ENCODE measurements at regions not wholly inside any gene's neighbourhood (a gene's known extent, or its start where the extent isn't known, plus 50 kb on each side); places are given as distances from the start of the nearest gene placed in this dataset.

DNA sequence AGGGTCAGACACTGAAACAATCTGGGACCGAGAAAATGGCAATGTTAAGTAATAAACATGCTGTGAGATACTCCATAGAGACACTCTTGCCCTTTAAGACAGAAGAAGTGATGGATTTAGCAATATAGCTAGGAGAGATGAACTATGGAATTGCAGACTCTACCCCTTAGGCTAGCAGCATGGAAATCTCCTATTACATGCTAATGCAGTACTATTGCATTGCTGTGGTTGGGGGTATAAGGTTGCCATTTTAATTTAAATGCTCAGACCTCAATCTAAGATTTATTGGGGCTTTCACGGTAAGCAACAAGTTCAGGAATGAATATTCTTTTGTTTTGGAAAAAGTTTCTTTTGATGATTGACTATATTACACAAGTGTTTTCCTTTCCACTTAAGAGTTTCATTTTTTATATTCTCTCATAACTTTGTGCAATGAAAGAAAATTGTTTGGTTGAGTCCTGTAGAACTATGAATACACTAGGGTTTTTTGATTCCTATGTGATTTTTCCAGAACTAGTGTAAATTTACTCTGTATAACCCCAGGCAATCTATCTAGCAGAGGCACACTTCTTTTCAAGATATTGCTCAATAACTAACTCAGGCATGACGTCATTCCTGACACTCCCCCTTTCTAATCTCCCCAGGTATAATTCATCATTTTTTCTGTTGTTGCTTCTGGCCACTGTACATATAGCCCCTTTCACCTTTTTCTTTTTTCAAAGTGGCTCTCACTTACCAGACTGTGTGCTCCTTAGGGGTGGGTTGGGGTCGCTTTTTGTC, 394.7 kb upstream of the KLF12 start:
- TF ChIP-seq, protein P1, sequence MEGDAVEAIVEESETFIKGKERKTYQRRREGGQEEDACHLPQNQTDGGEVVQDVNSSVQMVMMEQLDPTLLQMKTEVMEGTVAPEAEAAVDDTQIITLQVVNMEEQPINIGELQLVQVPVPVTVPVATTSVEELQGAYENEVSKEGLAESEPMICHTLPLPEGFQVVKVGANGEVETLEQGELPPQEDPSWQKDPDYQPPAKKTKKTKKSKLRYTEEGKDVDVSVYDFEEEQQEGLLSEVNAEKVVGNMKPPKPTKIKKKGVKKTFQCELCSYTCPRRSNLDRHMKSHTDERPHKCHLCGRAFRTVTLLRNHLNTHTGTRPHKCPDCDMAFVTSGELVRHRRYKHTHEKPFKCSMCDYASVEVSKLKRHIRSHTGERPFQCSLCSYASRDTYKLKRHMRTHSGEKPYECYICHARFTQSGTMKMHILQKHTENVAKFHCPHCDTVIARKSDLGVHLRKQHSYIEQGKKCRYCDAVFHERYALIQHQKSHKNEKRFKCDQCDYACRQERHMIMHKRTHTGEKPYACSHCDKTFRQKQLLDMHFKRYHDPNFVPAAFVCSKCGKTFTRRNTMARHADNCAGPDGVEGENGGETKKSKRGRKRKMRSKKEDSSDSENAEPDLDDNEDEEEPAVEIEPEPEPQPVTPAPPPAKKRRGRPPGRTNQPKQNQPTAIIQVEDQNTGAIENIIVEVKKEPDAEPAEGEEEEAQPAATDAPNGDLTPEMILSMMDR (conservative IDR thresholded peaks at IDR 0.05; ENCODE audit: low read depth, low read length) = no peak
- no peak for DNase-seq (ENCODE audit: low read depth)
- no peak overlapping the region for H3K4me3 ChIP-seq (ENCODE audit: low read length)

DNA sequence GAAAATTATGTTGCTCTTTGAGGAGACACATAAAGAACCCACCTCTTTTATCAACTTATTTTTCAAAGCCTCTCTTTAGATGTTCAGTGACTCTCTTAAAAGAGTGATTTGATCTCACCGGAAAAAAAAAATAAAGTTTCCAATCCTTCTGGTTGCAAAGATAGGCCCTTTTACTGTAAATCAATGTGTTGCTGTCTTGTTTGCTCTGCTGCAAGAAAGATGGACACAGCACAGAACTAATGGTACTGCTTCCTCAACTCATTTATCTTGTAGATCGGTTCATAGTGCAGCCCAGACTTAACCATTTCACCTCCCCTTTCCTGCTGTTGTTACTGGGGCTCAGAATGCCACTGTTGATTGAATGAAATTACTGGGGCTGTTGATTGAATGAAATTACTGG, 388.9 kb upstream of the KLF12 start:
- TF ChIP-seq, protein P1 (conservative IDR thresholded peaks at IDR 0.05; ENCODE audit: low read depth, low read length) = no peak
- H3K4me3 ChIP-seq (ENCODE audit: low read length) = no peak overlapping the region
- DNase-seq (ENCODE audit: low read depth) = no peak

DNA sequence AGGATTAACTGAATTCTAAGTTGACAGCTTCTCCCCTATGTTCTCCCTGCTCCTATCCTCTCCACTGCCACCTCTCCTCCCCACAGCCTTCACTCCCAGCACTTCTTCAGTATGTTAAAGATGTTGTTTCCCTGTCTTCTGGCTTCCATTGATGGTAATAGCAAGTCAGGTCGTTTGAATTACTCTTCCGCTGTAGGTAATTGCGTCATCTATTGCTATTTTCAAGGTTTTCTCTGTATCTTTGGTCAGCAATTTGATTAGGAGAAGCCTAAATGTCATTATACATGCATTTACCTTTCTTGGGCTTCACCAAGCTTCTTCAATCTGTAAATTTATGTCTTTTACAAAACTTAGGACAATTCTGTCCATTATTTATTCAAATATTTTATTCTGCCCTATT, 377.3 kb upstream of the KLF12 start:
- no peak for DNase-seq (ENCODE audit: low read depth)
- TF ChIP-seq, protein P1 (conservative IDR thresholded peaks at IDR 0.05; ENCODE audit: low read depth, low read length) = no peak
- no peak overlapping the region for H3K4me3 ChIP-seq (ENCODE audit: low read length)

DNA sequence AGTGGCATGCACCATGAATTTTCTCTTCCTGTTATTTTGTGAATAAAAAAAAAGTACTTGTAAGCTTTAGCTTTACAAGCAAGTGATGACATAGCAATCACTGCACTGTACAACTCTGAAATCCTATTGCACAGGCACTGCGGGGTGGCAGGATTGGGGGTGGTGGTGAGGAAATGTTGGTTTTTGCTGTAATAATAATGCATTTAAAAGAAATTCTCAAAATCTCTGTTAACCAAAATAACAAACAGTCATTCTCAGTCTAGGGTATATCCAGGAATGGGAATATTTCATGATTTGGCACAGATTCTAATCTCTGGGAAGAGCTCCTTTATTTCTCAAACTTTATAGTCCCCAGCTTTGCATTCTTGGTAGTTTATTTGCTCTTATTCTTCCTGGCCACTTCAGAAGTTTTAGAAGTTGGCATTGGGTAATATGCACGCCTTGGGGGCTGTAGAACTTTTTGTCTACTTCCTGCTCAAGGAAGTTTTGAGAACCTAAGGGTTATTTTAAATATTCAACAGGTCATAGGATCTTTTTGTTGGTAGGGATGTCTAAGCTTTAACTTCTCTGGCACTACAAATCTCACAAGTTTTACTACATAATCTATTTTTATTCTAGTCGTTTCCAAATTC, 353.0 kb upstream of the KLF12 start:
- DNase-seq (ENCODE audit: low read depth) = no peak
- TF ChIP-seq, protein P1 (conservative IDR thresholded peaks at IDR 0.05; ENCODE audit: low read depth, low read length) = no peak

DNA sequence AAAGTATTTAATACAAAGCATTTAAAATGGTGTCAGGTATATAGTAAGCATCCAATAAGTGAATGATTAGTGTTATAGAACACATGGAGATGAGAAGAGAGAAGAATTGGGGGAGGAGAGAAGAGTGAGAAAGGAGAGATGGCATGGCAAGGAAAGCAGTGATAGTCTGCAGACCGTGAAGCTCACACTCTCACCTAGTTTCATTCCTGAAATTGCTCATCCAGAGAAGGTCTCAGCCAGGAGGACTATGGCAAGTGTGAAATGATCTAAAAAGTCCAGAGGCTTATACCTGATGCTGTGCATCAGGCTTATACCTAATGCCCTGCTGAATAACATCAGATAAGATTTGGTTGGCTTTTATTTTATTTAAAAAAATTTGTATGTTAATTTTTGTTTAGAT, 351.6 kb upstream of the KLF12 start:
- no peak for DNase-seq (ENCODE audit: low read depth)
- TF ChIP-seq, protein P1 (conservative IDR thresholded peaks at IDR 0.05; ENCODE audit: low read depth, low read length) = no peak
- no peak overlapping the region for H3K4me3 ChIP-seq (ENCODE audit: low read length)

More for the DNA sequence above, 353.0 kb upstream of the KLF12 start:
- no peak overlapping the region for H3K4me3 ChIP-seq (ENCODE audit: low read length)

DNA sequence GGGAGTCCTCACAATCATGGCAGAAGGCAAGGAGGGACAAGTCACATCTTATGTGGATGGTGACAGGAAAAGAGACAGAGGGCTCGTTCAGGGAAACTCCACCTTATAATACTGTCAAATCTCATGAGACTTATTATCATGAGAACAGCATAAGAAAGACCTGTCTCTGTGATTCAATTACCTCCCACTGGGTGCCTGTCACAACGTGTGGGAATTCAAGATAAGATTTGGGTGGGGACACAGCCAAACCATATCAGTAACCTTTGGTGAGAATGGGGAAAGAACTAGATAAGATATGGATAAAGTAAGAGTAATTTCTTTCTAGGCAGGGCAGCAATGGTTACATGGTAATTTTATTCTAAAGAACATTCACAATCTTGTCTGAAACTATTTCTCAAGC, 344.9 kb upstream of the KLF12 start:
- no peak for DNase-seq (ENCODE audit: low read depth)
- TF ChIP-seq, protein P1 (conservative IDR thresholded peaks at IDR 0.05; ENCODE audit: low read depth, low read length) = no peak
- H3K4me3 ChIP-seq (ENCODE audit: low read length) = no peak overlapping the region

DNA sequence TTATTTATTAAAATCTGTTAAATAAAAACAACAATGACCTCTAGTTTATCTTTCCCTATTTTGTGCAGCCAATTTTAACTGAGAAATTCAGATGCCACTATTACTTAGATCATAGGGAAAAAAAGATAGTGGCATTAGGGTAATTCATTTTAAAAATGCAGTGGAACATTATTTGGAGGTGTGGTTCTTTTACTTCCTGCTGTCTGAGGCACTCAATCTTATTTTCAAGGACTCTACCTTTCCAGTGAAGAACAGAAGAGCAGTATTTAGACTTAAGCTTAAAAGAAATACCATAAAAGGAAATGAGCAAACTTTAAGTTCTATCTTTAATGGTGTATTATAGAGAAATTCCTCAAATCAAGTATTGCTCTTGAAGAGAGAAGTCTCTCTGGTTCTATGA, 342.6 kb upstream of the KLF12 start:
- no peak overlapping the region for H3K4me3 ChIP-seq (ENCODE audit: low read length)
- TF ChIP-seq, protein P1 (conservative IDR thresholded peaks at IDR 0.05; ENCODE audit: low read depth, low read length) = no peak

More for the DNA sequence above, 342.6 kb upstream of the KLF12 start:
- no peak for DNase-seq (ENCODE audit: low read depth)

Measured in retinal pigment epithelial cell (primary cell).